ENCODE measurements at regions not wholly inside any gene's neighbourhood (a gene's known extent, or its start where the extent isn't known, plus 50 kb on each side); places are given as distances from the start of the nearest gene placed in this dataset.
A peak's percentile ranks its signal among the peaks of the same experiment; 100 is the strongest.
"Not testable (repeated sequence)": the region's sequence is repeated elsewhere in the genome, so short reads cannot be mapped to it uniquely, and the experiment has no call there.

GRCh38 chr2:138274421-138275291 is 226.9 kb upstream of the SPOPL start:
- no peak for DNase-seq

DNA sequence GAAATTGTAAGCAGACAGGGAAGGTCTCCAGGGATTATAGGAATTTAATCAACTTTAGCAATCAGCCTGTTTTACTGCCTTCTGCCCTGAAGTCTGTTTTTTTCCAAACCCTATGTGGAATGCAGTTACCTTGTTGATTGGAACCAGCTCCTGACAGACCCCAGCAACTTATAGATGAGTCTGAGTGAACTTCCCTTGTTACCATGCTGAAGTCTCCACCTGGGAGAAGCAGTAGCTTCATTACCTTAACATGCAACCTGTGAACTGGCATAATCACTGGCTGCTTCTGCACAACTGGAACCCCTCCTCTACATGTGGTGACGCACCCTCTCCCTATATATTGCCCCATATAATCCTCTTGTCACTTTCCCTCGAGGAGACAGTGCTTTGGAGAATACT is 226.3 kb upstream of the SPOPL start:
- DNase-seq = no peak

GRCh38 chr2:138275881-138276280 is 225.7 kb upstream of the SPOPL start:
- no peak for DNase-seq

GRCh38 chr2:138276339-138276738 is 225.2 kb upstream of the SPOPL start:
- DNase-seq = no peak

GRCh38 chr2:138277062-138277461 is 224.5 kb upstream of the SPOPL start:
- no peak for DNase-seq

- no peak for DNase-seq
Measured at GRCh38 chr2:138279871-138280270, 221.7 kb upstream of the SPOPL start.

GRCh38 chr2:138280999-138281695 is 220.4 kb upstream of the SPOPL start:
- DNase-seq = no peak

DNA sequence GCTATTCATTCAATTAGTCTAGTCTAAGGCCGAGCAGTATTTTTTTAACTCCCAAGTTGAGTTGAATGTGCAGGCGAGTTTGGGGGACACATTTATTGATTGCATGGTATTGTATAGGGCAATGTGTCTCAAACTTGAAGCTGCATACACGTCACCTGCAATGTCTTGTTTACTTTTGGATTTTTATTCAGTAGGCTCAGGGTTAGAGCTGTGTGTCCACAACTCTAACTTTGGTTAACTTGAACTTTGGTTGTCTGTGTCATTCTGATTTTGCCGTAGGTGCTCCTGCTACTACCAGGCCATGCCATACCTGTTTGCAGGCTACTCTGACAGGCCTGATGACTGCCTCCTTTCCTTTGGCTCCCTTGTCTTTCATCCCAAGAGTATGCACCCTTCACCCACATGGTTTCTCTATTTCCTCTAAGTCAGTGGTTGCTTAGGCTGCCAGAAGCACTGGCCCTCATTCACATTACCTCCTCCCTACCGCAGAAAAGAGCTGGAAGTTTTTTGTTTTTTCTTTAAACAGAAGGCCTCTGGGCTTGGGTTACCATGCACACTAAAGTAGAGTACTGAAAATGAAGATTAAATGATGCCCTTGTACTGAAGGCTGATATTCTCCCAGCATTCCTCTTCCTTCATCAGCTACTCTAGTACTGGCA is 219.4 kb upstream of the SPOPL start:
- DNase-seq = no peak

DNA sequence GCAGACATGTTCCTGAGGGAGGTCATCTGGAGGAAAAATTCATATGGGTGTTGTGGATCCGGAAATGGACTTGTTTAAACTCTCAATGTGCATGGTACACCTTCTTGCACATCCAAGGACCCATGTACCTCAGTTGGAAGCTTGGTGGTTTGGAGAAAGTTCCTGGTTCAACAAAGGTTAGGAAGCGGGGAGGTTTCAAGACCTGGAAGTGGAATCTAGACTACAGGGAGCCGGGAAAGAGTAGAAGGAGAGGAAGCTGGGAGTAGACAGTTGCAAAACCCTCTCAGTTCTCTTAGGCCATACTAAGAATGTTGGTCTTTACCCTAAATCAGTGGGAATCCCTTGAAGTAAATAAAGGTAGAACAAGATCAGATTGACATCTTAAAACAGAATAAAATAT is 209.8 kb upstream of the SPOPL start:
- DNase-seq = no peak

DNA sequence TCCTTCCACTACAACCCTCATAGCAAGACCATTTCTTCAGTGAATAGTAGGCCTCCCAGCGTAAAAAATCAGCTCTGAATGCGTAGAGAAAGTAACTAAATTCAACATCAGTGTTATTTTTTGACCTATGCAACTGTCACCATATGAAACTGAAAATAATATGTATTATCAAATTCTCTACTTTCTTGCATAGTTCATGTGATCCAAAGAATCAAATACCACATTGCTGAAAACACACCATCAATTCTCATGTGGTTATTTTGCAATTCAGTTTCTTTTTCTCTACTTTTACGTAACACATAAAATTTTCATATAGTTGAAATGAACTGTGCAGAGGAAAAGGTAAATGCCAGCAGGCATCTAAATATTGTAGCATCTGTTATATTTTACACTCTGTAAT is 208.5 kb upstream of the SPOPL start:
- no peak for DNase-seq

DNA sequence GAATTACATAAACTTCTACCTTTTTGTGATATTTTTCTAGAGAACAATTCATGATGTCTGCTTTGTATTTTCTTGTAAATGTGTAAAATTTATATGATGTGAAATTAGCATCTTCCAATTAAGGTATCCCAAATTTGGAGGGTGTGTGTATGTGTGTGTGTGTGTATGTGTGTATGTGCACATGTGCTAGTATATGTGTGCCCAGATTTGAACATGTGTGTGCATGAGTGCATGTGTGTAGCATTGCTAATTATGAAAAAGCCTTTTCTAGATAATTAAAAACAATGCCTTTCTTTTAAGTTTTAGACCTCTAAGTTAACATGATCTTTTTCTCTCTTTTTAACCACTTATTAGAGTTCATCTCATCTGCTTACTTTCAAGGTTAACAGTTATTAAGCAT is 208.0 kb upstream of the SPOPL start:
- DNase-seq = no peak

- no peak for DNase-seq
Measured at GRCh38 chr2:138294451-138294850, 207.1 kb upstream of the SPOPL start.

DNA sequence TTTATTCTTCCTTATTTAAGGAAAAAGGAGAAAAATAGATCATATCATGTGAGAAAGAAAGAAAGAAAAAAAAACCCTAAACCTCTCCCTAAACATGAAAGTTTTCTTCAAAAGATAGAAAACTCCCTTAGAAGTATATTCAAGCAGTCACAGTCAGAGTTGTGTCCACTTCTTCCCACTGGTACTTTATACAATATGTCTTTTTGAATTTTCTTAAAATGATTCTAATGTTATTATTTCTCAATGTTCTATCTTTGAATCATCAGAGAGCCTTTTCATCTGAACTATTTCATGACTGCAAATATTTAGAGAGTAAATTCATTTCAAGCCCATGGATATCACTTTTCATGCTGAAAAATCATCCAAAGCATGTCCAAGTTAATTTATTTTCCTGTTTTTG is 205.2 kb upstream of the SPOPL start:
- DNase-seq = no peak

DNA sequence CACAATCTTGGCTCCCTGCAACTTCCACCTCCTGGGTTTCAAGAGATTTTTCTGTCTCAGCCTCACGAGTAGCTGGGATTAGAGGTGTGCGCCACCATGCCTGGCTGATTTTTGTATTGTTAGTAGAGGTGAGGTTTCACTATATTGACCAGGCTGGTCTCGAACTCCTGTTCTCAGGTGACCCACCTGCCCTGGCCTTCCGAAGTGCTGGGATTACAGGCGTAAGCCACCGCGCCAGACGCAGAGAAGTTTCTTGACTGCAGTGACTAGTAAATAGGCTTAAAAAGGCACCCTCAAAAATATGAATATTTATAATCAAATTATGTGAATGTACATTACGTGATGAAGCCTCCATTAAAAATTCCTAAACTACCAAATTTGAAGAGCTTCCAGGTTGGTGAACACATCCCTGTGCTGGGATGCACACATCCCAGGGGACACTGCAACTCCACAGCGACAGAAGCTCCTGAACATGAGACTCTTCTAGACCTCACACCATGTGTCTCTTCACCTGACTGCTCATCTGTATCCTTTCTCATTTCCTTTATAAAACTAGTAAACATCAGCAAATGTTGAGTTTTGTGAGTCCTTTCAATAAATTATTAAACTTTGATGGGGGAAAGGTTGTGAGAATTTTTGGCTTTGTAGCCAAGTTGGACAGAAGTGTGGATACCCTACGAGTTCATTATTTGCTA is 203.3 kb upstream of the SPOPL start:
- DNase-seq = no peak

DNA sequence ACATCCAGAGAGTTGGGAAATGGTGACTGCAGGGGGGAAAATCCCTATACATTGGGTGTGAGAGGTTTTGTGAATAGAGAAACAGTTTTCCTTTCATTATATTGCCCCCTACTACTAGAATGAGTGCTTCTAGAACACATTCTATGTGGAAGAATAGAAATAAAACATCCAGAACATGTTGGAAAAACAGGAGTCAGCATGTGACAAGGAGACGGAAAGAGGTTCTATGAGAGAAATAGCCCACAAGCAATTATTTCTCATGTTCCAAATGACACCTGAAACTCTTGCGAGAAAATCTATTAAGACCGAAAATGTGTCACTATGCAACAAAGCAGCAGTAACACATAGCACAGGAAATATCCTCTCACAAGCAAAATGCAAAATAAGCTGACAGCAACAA is 202.7 kb upstream of the SPOPL start:
- DNase-seq = no peak

DNA sequence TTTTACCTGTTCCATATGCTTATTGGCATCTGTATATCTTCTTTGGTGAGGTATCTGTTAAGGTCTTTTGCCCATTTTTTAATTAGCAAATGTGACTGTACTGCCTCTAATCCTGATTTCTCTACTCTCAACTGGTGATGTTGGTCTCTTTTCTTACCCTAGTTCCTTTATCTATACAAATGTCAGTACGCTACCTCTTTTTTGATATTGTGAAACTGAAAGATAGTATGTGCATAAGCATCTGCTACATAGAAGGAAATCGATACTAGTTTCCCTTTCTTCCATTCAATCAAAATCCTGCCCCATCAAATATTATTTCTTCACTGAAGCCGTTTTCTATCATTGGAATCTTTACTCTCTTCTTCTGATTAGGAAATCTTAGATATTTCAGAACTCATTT is 194.9 kb upstream of the SPOPL start:
- no peak for DNase-seq

DNA sequence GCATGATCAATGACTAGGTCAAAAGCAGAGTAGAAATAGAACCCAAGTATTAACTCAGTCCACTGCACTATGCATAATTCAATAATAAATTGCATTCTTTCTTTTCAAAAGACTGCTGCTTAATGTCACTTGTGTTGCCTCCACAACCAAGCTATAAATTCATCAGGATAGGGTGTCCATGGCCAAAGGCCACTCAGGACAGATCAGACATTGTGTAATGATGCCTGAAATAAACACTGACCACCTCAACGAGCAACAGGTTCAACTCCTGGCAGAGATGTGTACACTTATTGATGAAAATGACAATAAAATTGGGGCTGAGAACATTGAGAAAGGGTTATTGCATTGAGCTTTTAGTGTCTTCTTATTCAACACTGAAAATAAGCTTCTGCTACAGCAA is 194.5 kb upstream of the SPOPL start:
- no peak for DNase-seq

GRCh38 chr2:138309760-138310159 is 191.8 kb upstream of the SPOPL start:
- DNase-seq = no peak

DNA sequence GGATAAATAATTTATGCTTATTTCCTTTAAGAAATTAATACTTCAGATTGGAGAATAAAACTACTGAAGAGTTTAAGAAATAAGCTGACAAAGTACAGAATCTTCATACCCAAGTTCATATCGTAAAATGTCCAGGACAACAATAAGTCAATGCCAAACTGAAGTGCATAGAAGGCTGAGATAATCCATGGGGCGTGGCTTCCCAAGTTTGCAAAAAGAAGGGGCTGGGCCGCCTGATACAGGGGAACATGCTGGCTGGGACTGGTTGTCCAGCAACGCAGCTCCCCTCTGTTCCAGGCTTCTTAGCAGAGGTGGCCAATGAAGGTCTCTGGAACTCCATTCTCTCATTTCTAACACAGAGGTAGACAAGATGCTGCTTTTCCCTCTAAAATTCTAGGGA is 189.5 kb upstream of the SPOPL start:
- no peak for DNase-seq

DNA sequence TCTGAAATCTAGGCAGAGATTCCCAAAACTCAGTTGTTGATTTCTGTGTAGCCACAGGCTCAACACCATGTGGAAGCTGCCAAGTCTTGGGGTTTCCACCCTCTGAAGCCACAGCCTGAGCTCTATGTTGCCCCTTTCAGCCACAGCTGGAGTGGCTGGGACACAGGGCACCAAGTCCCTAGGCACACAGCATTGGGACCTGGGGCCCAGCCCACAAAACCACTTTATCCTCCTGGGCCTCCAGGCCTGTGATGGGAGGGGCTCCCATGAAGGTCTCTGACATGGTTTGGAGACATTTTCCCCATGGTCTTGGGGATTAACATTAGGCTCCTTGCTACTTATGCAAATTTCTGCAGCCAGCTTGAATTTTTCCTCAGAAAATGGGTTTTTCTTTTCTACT is 186.0 kb upstream of the SPOPL start:
- DNase-seq = not testable (repeated sequence)

- no peak for DNase-seq
Measured at GRCh38 chr2:138319616-138320015, 182.0 kb upstream of the SPOPL start.

DNA sequence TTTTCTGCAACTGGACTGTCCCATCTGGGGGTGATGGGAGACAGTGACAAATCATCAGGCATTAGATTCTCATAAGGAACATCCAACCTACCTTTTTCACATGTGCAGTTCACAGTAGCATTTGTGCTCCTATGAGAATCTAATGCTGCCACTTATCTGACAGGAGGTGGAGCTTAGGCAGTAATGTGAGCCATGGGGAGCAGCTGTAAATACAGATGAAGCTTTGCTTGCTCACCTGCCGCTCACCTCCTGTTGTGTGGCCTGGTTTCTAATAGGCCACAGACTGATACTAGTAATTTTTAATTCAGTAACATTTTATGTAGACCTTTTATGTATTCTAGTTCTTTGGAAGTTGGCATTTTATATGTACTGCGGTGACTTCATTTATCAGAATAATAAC is 180.1 kb upstream of the SPOPL start:
- peak; percentile 81 for DNase-seq

DNA sequence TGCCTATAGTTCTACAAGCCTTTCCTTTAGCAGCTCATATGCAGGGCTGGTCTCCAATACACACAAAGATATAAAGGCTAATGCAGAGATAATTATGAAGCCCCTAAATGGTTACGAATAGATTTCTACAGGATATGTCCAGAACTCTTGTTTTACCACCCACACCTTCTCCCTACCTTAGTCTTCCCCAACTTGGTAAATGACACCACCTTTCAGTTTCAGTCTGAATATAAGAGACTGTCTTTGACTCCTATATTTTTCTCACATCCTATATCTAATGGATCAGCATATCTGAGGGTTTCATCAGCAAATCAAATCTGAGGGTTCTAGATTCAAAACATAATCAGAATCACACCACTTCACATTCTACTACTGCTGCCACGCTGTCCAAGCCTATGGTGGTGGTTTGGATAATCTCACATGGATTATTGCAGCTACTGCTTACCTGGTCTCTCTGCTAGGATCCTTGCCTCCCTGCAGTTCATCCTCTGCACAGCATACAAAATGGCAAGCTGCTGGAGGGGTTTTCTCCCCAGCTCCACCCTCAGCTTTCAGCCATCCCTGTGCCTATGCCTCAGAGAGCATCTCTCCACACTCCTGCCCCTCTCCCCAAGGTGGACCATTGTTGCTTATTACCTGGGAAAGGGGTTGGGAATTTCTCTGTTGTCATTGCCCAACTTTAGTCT is 178.0 kb upstream of the SPOPL start:
- DNase-seq = no peak

All from COR-L47 (cell line).